ENCODE measurements at regions not wholly inside any gene's neighbourhood (a gene's known extent, or its start where the extent isn't known, plus 50 kb on each side); places are given as distances from the start of the nearest gene placed in this dataset.
"Not testable (repeated sequence)": the region's sequence is repeated elsewhere in the genome, so short reads cannot be mapped to it uniquely, and the experiment has no call there.

DNA sequence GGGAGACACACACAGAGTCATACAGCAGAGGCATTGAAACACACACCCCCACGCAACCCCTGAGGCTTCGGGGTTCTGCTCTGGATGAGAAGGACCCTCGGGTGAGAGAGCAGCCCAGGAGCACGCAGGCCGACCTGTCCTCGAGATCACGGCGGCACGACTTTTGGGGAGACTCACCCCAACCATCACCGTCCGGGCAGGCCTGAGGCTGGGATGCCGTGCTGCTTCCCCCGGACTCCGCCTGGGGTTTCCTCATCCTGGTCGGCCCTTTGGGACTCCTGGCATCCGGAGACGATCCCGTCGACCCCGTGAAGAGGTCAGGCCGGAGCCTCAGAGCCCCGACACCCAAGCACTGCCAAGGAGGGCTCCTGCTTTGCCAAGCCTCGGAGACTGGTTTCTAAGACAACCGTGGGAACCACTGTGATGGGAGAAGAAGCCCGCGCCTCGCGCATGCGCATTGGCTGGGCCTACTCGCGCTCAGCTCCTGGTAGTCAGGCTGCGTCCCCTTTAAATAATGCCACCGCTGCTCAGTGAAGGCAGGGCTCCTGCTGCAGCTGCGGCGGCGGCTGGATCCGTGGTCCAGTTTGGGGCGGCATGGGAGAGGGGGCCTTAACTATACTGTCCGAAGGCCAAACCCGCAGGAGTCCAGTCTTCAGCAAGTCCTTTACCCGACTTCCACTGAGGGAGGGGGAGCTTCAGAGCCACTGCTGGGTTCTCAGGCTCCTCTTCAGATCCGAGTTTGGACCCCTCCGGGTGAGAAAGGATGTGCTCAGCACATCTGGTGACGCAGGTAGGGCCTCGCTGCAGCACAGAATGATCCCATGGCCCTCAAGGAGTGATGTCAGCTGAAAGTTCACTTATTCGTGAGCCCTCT is 171.4 kb upstream of the ZNF337 start:
- in situ Hi-C loops (cut with MboI), result loop anchor here (25.0 kb wide), 4 partner anchors 181 to 881 kb away; partner anchors contain the start of genes APMAP, GINS1 and ZNF337
- DNase-seq, result peak; percentile 81
- Histone ChIP-seq H3K36me3 (ENCODE audit: low read depth) (no peaks in the 10 kb centered on the region), H3K9me2 (ENCODE audit: insufficient read depth) (no peaks in the 10 kb centered on the region), H3K4me3 (peak overlapping the region; percentile 75), H3K27me3 (replicated peaks; ENCODE audit: insufficient read depth) (no peaks in the 10 kb centered on the region), H3K9ac (peak overlapping the region; percentile 61), H3F3A (ENCODE audit: insufficient read depth) (no peaks in the 10 kb centered on the region), H4K20me1 (ENCODE audit: insufficient read depth) (no peaks in the 10 kb centered on the region), H3K79me2 (ENCODE audit: insufficient read depth) (no peaks in the 10 kb centered on the region), H3K27ac (no peak overlapping the region), H3K4me2 (ENCODE audit: unreplicated experiment) (peak overlapping the region; percentile 99), H3K4me1 (ENCODE audit: insufficient read depth) (no peaks in the 10 kb centered on the region), H3K9me3 (ENCODE audit: low read depth) (no peaks in the 10 kb centered on the region), H2AFZ (peak overlapping the region; percentile 98)
- no peak for TF ChIP-seq EZH2 (IDR thresholded peaks at IDR 0.05; ENCODE audit: insufficient read depth, poor library complexity, severe bottlenecking)
- TF ChIP-seq EZH2phosphoT487 (IDR thresholded peaks at IDR 0.05; ENCODE audit: insufficient read depth, low read depth), result no peak
- WGBS, 2 experiments (ENCODE audit: low coverage in 1 of 2, low lambda C conversion rate in 2 of 2, missing lambda C conversion rate in 2 of 2), result 17 to 18% methylated on average over 46 of the region's 46 CpGs

GRCh38 chr20:25867015-25867775 is 170.5 kb upstream of the ZNF337 start:
- not testable (repeated sequence) for H3K36me3 ChIP-seq (ENCODE audit: low read depth); DNase-seq; H3K79me2 ChIP-seq (ENCODE audit: insufficient read depth); H2AFZ ChIP-seq; H3K9ac ChIP-seq; H3K27me3 ChIP-seq (replicated peaks; ENCODE audit: insufficient read depth); H3K4me1 ChIP-seq (ENCODE audit: insufficient read depth); H4K20me1 ChIP-seq (ENCODE audit: insufficient read depth); H3K9me2 ChIP-seq (ENCODE audit: insufficient read depth); H3K4me3 ChIP-seq; H3F3A ChIP-seq (ENCODE audit: insufficient read depth); H3K4me2 ChIP-seq (ENCODE audit: unreplicated experiment); H3K27ac ChIP-seq; H3K9me3 ChIP-seq (ENCODE audit: low read depth)
- in situ Hi-C loops (cut with MboI), result loop anchor here (25.0 kb wide), 4 partner anchors 180 to 880 kb away; partner anchors contain the start of genes APMAP, GINS1 and ZNF337
- WGBS, 2 experiments (ENCODE audit: low coverage in 1 of 2, low lambda C conversion rate in 2 of 2, missing lambda C conversion rate in 2 of 2), result 75 to 77% methylated on average over 34 to 35 of the region's 35 CpGs

GRCh38 chr20:25865715-25866656 is 169.3 kb upstream of the ZNF337 start:
- Histone ChIP-seq H4K20me1 (ENCODE audit: insufficient read depth) (no peaks in the 10 kb centered on the region), H3K9me2 (ENCODE audit: insufficient read depth) (no peaks in the 10 kb centered on the region), H2AFZ (peak overlapping the region; percentile 94), H3K9me3 (ENCODE audit: low read depth) (no peaks in the 10 kb centered on the region), H3K4me1 (ENCODE audit: insufficient read depth) (no peaks in the 10 kb centered on the region), H3F3A (ENCODE audit: insufficient read depth) (no peaks in the 10 kb centered on the region), H3K27me3 (replicated peaks; ENCODE audit: insufficient read depth) (no peaks in the 10 kb centered on the region), H3K4me2 (ENCODE audit: unreplicated experiment) (peak overlapping the region; percentile 97), H3K79me2 (ENCODE audit: insufficient read depth) (no peaks in the 10 kb centered on the region), H3K27ac (no peak overlapping the region), H3K36me3 (ENCODE audit: low read depth) (no peaks in the 10 kb centered on the region), H3K4me3 (peak overlapping the region; percentile 80), H3K9ac (peak overlapping the region; percentile 71)
- 15 to 24% methylated on average over 36 to 42 of the region's 43 CpGs for WGBS, 2 experiments (ENCODE audit: low coverage in 1 of 2, low lambda C conversion rate in 2 of 2, missing lambda C conversion rate in 2 of 2)
- TF ChIP-seq EZH2 (IDR thresholded peaks at IDR 0.05; ENCODE audit: insufficient read depth, poor library complexity, severe bottlenecking) (no peak), EZH2phosphoT487 (IDR thresholded peaks at IDR 0.05; ENCODE audit: insufficient read depth, low read depth) (no peak)
- DNase-seq, result peak; percentile 85
- in situ Hi-C loops (cut with MboI), result loop anchor here (25.0 kb wide), 4 partner anchors 179 to 879 kb away; partner anchors contain the start of genes APMAP, GINS1 and ZNF337

- H3K36me3 ChIP-seq (ENCODE audit: low read depth); H3K9me2 ChIP-seq (ENCODE audit: insufficient read depth); H3F3A ChIP-seq (ENCODE audit: insufficient read depth); H3K27me3 ChIP-seq (replicated peaks; ENCODE audit: insufficient read depth); H4K20me1 ChIP-seq (ENCODE audit: insufficient read depth); H3K9me3 ChIP-seq (ENCODE audit: low read depth); H3K4me1 ChIP-seq (ENCODE audit: insufficient read depth); H3K79me2 ChIP-seq (ENCODE audit: insufficient read depth); H3K27ac ChIP-seq; DNase-seq: not testable (repeated sequence)
- Histone ChIP-seq H2AFZ (peak overlapping the region; percentile 94), H3K9ac (peak overlapping the region; percentile 71), H3K4me2 (ENCODE audit: unreplicated experiment) (peak overlapping the region; percentile 97), H3K4me3 (peak overlapping the region; percentile 80)
- in situ Hi-C loops (cut with MboI), result loop anchor here (25.0 kb wide), 4 partner anchors 178 to 878 kb away; partner anchors contain the start of genes APMAP, GINS1 and ZNF337
- WGBS, 2 experiments (ENCODE audit: low coverage in 1 of 2, low lambda C conversion rate in 2 of 2, missing lambda C conversion rate in 2 of 2), result 59 to 60% methylated on average over 30 of the region's 30 CpGs
These were observed 168.5 kb upstream of the ZNF337 start for GRCh38 chr20:25864963-25865714.

Measured in GM23248 (cell line).